ENCODE measurements at regions not wholly inside any gene's neighbourhood (a gene's known extent, or its start where the extent isn't known, plus 50 kb on each side); places are given as distances from the start of the nearest gene placed in this dataset.
A peak's percentile ranks its signal among the peaks of the same experiment; 100 is the strongest.
"Not testable (repeated sequence)": the region's sequence is repeated elsewhere in the genome, so short reads cannot be mapped to it uniquely, and the experiment has no call there.

GRCh38 chr16:52725461-52725860 lies 178.5 kb upstream of the TOX3 start:
- DNase-seq: no peak

GRCh38 chr16:52725043-52725442 lies 178.1 kb upstream of the TOX3 start:
- no peak for DNase-seq

GRCh38 chr16:52721331-52721730 lies 174.4 kb upstream of the TOX3 start:
- DNase-seq: peak; percentile 10

GRCh38 chr16:52718046-52718445 lies 171.1 kb upstream of the TOX3 start:
- no peak for DNase-seq

- no peak for DNase-seq
These were observed 166.8 kb upstream of the TOX3 start for GRCh38 chr16:52713740-52714139.

- DNase-seq: no peak
These were observed 162.4 kb upstream of the TOX3 start for GRCh38 chr16:52709306-52709705.

- no peak for DNase-seq
These were observed 161.5 kb upstream of the TOX3 start for GRCh38 chr16:52708476-52708875.

- DNase-seq: no peak
These were observed 160.9 kb upstream of the TOX3 start for GRCh38 chr16:52707676-52708337.

GRCh38 chr16:52705122-52705521 lies 158.2 kb upstream of the TOX3 start:
- no peak for DNase-seq

GRCh38 chr16:52697971-52698370 lies 151.0 kb upstream of the TOX3 start:
- DNase-seq: no peak

GRCh38 chr16:52696126-52696525 lies 149.2 kb upstream of the TOX3 start:
- DNase-seq: no peak

GRCh38 chr16:52690468-52690867 lies 143.5 kb upstream of the TOX3 start:
- no peak for DNase-seq

- DNase-seq: no peak
These were observed 134.1 kb upstream of the TOX3 start for GRCh38 chr16:52680993-52681392.

GRCh38 chr16:52677501-52677900 lies 130.6 kb upstream of the TOX3 start:
- DNase-seq: no peak

GRCh38 chr16:52676959-52677358 lies 130.0 kb upstream of the TOX3 start:
- DNase-seq: no peak

GRCh38 chr16:52671590-52671989 lies 124.6 kb upstream of the TOX3 start:
- DNase-seq: no peak

- no peak for DNase-seq
These were observed 111.0 kb upstream of the TOX3 start for GRCh38 chr16:52657924-52658323.

- not testable (repeated sequence) for DNase-seq
These were observed 109.0 kb upstream of the TOX3 start for GRCh38 chr16:52655916-52656315.

- not testable (repeated sequence) for DNase-seq
These were observed 108.2 kb upstream of the TOX3 start for GRCh38 chr16:52655156-52655555.

GRCh38 chr16:52652033-52652432 lies 105.1 kb upstream of the TOX3 start:
- no peak for DNase-seq

- DNase-seq: no peak
These were observed 103.8 kb upstream of the TOX3 start for GRCh38 chr16:52650789-52651188.

GRCh38 chr16:52650318-52650717 lies 103.4 kb upstream of the TOX3 start:
- no peak for DNase-seq

GRCh38 chr16:52649870-52650269 lies 102.9 kb upstream of the TOX3 start:
- DNase-seq: no peak

- no peak for DNase-seq
These were observed 100.6 kb upstream of the TOX3 start for GRCh38 chr16:52647588-52647987.

- no peak for DNase-seq
These were observed 96.1 kb upstream of the TOX3 start for GRCh38 chr16:52643006-52643405.

- no peak for DNase-seq
These were observed 87.6 kb upstream of the TOX3 start for GRCh38 chr16:52634528-52634927.

Data from NCI-H2029 treated with DMSO at 0.1 percent for 48 hours (cell line).